ENCODE measurements at regions not wholly inside any gene's neighbourhood (a gene's known extent, or its start where the extent isn't known, plus 50 kb on each side); places are given as distances from the start of the nearest gene placed in this dataset.
"Not testable (repeated sequence)": the region's sequence is repeated elsewhere in the genome, so short reads cannot be mapped to it uniquely, and the experiment has no call there.

DNA sequence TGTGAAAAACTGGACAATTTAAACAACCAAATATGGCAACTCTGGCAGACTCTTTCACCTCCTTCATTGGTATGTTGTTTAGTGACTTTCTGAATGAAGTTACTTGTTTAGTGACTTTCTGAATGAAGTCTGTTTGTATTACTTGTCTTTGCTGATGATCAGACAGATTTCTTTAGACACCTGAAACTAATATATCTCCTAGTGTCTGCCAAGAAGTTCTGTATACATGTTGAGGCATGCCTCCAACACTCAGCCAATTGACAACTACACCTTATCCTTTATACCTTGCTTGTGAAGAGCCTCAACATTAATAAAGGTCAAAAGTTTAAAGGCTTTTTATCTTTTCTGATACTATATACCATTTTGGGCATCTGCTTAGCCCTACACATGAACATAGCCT lies 725.4 kb upstream of the EPHA7 start:
- Histone ChIP-seq H3K36me3 (no peaks in the 10 kb centered on the region), H3K4me1 (no peaks in the 10 kb centered on the region), H3K27me3 (no peaks in the 10 kb centered on the region), H3K27ac (no peak overlapping the region), H3K4me3 (no peak overlapping the region), H3K9me3 (no peaks in the 10 kb centered on the region)
- no peak for DNase-seq (ENCODE audit: low spot score in 2 of 2)
- intact Hi-C loops (cut with DNase I) = no loop called here
- no peak for TF ChIP-seq CTCF (IDR thresholded peaks at IDR 0.05)

GRCh38 chr6:94137178-94137577 lies 717.8 kb upstream of the EPHA7 start:
- intact Hi-C loops (cut with DNase I); H3K9me3 ChIP-seq; DNase-seq (ENCODE audit: low spot score in 2 of 2); H3K27me3 ChIP-seq; H3K27ac ChIP-seq; H3K36me3 ChIP-seq; H3K4me1 ChIP-seq; H3K4me3 ChIP-seq: not testable (repeated sequence)

GRCh38 chr6:94133106-94133505 lies 713.7 kb upstream of the EPHA7 start:
- no peaks in the 10 kb centered on the region for H3K4me1 ChIP-seq
- DNase-seq (ENCODE audit: low spot score in 2 of 2) = no peak
- no peaks in the 10 kb centered on the region for H3K9me3 ChIP-seq
- no peak for TF ChIP-seq CTCF (IDR thresholded peaks at IDR 0.05)
- no peak overlapping the region for H3K27ac ChIP-seq
- intact Hi-C loops (cut with DNase I) = no loop called here
- H3K4me3 ChIP-seq = no peak overlapping the region
- H3K36me3 ChIP-seq = no peaks in the 10 kb centered on the region
- H3K27me3 ChIP-seq = no peaks in the 10 kb centered on the region

DNA sequence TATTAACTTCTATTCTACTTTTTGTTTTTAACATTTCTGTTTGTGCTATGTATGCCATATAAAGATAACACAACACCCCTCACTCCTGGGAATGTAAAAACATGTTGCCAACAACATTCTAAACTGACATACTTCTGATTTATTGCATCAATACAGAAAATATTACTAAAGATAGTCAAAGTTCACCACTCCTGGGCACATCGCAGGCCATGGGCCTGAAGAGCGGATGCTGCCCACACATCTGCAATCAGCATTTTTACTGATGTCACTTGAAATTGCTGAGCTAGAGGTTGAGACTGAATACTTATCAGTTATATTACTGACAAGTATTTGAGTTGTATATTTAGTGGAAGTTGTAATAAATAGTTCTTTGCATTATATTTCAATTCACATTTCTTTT lies 711.9 kb upstream of the EPHA7 start:
- intact Hi-C loops (cut with DNase I) = no loop called here
- Histone ChIP-seq H3K27me3 (no peaks in the 10 kb centered on the region), H3K36me3 (no peaks in the 10 kb centered on the region), H3K4me1 (no peaks in the 10 kb centered on the region), H3K4me3 (no peak overlapping the region), H3K27ac (no peak overlapping the region), H3K9me3 (no peaks in the 10 kb centered on the region)
- TF ChIP-seq CTCF (IDR thresholded peaks at IDR 0.05) = no peak
- no peak for DNase-seq (ENCODE audit: low spot score in 2 of 2)

DNA sequence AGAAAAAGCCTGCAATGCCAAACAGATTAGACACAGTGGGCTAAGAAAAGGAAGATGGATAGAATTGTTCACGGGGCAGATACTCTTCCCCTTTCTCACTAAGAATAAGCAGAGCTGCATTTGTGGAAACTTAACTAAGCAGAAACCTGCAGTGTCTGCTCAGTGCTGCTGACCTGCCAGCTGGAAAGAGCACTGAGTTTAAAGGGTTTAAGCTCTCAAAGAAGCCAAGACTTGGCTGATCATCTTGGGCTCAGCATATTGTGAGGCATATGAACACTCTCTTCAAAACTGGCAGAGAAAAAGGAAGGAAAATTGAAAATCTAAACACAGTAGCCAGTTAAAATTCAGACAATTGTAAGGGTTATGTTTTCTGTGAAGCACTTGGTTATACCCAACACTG lies 711.1 kb upstream of the EPHA7 start:
- H3K36me3 ChIP-seq = no peaks in the 10 kb centered on the region
- no peaks in the 10 kb centered on the region for H3K27me3 ChIP-seq
- no peaks in the 10 kb centered on the region for H3K9me3 ChIP-seq
- H3K27ac ChIP-seq = no peak overlapping the region
- no peak for TF ChIP-seq CTCF (IDR thresholded peaks at IDR 0.05)
- no peak for DNase-seq (ENCODE audit: low spot score in 2 of 2)
- intact Hi-C loops (cut with DNase I) = no loop called here
- H3K4me3 ChIP-seq = no peak overlapping the region
- H3K4me1 ChIP-seq = no peaks in the 10 kb centered on the region

DNA sequence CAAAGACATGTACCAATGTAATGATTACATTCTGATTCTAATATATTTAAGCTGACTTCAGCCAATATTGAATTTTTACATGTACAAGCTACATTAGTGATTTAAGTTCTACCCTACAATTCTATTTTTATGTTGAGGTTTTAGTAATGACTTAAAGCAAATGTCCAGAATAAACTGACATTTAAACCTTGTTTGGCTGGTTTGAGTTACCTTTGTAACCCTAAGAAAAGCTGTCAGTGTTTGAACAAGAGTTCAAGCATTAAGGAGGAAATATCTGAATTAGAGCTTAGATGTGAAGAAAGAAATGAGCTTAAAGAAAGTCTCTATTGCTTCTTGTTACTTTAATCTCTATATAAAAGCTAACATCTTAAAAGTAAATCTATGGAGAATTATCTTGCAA lies 710.6 kb upstream of the EPHA7 start:
- intact Hi-C loops (cut with DNase I) = no loop called here
- Histone ChIP-seq H3K27me3 (no peaks in the 10 kb centered on the region), H3K4me3 (no peak overlapping the region), H3K4me1 (no peaks in the 10 kb centered on the region), H3K27ac (no peak overlapping the region), H3K36me3 (no peaks in the 10 kb centered on the region), H3K9me3 (no peaks in the 10 kb centered on the region)
- no peak for TF ChIP-seq CTCF (IDR thresholded peaks at IDR 0.05)
- DNase-seq (ENCODE audit: low spot score in 2 of 2) = no peak

Data from ascending aorta (tissue), 2 donors.